ENCODE measurements at regions not wholly inside any gene's neighbourhood (a gene's known extent, or its start where the extent isn't known, plus 50 kb on each side); places are given as distances from the start of the nearest gene placed in this dataset.

DNA sequence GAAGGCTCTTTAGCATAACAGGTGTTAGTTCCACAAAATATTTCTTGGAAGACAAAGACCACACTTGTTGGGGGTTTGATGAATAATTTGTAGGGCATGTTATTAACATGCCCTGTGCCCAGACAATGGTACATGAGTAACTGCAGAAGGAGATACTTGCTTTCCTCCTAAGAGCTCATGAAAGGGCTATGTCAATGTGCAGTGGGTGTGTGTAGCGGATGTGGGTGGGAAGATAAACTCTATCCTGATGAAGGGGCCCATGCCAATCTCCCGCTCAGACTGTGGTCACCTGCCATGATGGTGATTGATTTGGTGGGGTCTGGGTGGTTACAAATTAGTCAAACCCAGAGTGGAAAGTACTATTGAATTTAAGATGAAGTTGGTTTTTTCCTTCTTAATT, 69.8 kb upstream of the DNAH14 start:
- no peak overlapping the region for H3K9ac ChIP-seq
- H3K4me3 ChIP-seq: no peak overlapping the region
- no peak overlapping the region for H3K4me2 ChIP-seq
- peaks cover 0 to 9% (median 2%) of the 10 kb centered on the region in 11 experiments; a peak in 6 of 22 replicates for H3K9me3 ChIP-seq (replicated peaks in 1 of 11)
- TF ChIP-seq Cebpa-rat (IDR thresholded peaks at IDR 0.05): no peak
- H3K36me3 ChIP-seq: no peaks in the 10 kb centered on the region
- H4K20me1 ChIP-seq: no peaks in the 10 kb centered on the region
- H3K27me3 ChIP-seq: no peaks in the 10 kb centered on the region
- H3K4me1 ChIP-seq: no peaks in the 10 kb centered on the region
- H3K27ac ChIP-seq: no peak overlapping the region

DNA sequence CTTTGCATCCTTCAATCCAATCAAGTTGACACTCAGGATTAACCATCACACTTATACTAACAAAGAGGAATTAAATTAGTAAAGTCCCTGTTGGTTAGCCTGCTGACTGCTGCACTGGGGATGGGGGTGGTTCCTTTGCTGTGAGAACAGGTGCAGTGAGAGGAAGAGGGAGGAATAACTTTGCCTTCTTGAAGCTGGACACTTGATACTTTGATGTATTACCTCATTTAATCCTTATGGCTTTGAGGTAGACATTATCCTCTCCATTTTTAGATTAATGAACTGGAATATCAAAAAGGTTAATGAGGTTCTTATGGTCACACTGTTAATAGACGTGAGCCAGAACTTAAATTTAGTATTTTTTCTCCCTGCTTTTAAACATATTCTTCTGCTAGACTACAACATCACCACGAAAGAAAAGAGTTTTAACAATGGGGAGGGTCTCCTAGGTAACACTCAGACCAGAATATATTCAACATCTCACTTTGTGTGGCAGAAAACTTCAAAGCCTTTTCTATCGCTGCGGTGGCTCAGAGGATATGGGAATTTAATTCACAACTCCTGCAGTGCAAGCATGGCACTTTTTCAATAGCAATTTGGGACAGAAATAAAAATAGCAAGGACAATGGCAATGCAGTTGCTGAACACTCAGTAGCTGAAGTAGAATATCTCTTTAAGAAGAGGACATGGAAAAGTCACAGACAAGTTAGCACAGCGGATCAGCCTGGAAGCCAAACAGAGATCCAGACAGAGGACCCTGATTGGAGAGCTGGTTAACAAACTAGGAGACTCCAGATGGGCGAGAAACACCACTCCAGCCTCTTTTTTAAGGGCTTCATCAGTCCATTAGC, 68.8 kb upstream of the DNAH14 start:
- H3K4me1 ChIP-seq: no peaks in the 10 kb centered on the region
- peaks cover 4 to 18% (median 9%) of the 10 kb centered on the region in 11 experiments; a peak in 21 of 22 replicates for H3K9me3 ChIP-seq (replicated peaks in 1 of 11)

GRCh38 chr1:224861339-224861716, 68.1 kb upstream of the DNAH14 start:
- Histone ChIP-seq H3K4me3 (no peak overlapping the region), H3K27ac (no peak overlapping the region), H3K9me3 (replicated peaks in 1 of 11) (peaks cover 11 to 24% (median 15%) of the 10 kb centered on the region in 11 experiments; a peak in 21 of 22 replicates), H3K9ac (no peak overlapping the region), H3K4me2 (no peak overlapping the region), H3K4me1 (no peaks in the 10 kb centered on the region), H4K20me1 (no peaks in the 10 kb centered on the region), H3K27me3 (no peaks in the 10 kb centered on the region), H3K36me3 (no peaks in the 10 kb centered on the region)
- no peak for TF ChIP-seq Cebpa-rat (IDR thresholded peaks at IDR 0.05)

More for the DNA sequence above, 68.8 kb upstream of the DNAH14 start:
- Histone ChIP-seq H3K36me3 (no peaks in the 10 kb centered on the region), H3K9ac (no peak overlapping the region), H3K27ac (no peak overlapping the region), H3K4me3 (no peak overlapping the region), H3K27me3 (no peaks in the 10 kb centered on the region), H3K4me2 (no peak overlapping the region), H4K20me1 (no peaks in the 10 kb centered on the region)
- no peak for TF ChIP-seq Cebpa-rat (IDR thresholded peaks at IDR 0.05)

DNA sequence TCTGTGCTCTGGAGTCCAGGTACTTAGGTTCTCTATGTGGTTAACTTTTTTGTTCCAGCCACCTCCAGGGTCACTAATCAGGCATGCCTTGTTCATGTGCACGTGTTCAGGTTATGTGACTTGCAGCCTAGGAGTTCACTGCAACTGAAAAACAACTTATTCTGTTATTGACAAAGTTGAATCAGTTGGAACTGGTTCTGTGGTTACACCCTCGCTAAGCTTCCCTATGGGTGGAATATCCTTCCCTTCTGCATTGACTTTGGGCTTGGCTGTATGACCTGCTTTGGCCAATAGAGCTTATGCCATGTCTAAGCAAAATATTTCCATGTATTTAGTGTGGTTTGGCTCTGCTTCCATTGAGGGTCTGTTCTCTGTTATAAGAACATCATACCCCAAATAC, 66.0 kb upstream of the DNAH14 start:
- no peak overlapping the region for H3K27ac ChIP-seq
- peaks cover 20 to 40% (median 28%) of the 10 kb centered on the region in 11 experiments for H3K9me3 ChIP-seq (replicated peaks in 1 of 11)
- no peak overlapping the region for H3K4me2 ChIP-seq
- H3K36me3 ChIP-seq: no peaks in the 10 kb centered on the region
- H4K20me1 ChIP-seq: no peaks in the 10 kb centered on the region
- H3K27me3 ChIP-seq: no peaks in the 10 kb centered on the region
- no peaks in the 10 kb centered on the region for H3K4me1 ChIP-seq
- no peak overlapping the region for H3K4me3 ChIP-seq
- no peak for TF ChIP-seq Cebpa-rat (IDR thresholded peaks at IDR 0.05)
- no peak overlapping the region for H3K9ac ChIP-seq

DNA sequence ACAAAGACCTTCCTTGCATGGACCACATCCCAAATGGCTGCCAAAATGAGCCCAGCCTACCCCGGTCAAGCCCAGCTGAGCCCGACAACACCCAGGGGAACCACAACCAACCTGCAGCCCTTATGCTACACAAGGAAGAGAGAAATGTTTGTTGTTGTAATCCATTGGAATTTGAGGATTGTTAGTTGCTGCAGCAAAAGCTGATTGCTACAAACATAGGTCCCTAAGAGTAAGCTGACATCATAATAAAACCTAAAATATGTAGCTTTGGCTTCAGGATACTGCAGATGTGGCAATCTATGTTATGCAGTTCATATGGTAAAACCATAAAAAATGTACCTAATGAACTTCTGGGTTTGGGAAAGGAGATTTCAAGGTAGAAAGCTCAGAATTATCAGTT, 65.5 kb upstream of the DNAH14 start:
- H3K27me3 ChIP-seq: no peaks in the 10 kb centered on the region
- H3K27ac ChIP-seq: no peak overlapping the region
- H3K4me3 ChIP-seq: no peak overlapping the region
- no peak for TF ChIP-seq Cebpa-rat (IDR thresholded peaks at IDR 0.05)
- H3K4me2 ChIP-seq: no peak overlapping the region
- H3K36me3 ChIP-seq: no peaks in the 10 kb centered on the region
- no peak overlapping the region for H3K9ac ChIP-seq
- H3K9me3 ChIP-seq (replicated peaks in 1 of 11): peaks cover 20 to 40% (median 28%) of the 10 kb centered on the region in 11 experiments
- no peaks in the 10 kb centered on the region for H4K20me1 ChIP-seq
- no peaks in the 10 kb centered on the region for H3K4me1 ChIP-seq

- H3K27me3 ChIP-seq: no peaks in the 10 kb centered on the region
These were observed 64.0 kb upstream of the DNAH14 start for GRCh38 chr1:224865510-224865909.

GRCh38 chr1:224866940-224867339, 62.5 kb upstream of the DNAH14 start:
- TF ChIP-seq Cebpa-rat (IDR thresholded peaks at IDR 0.05): no peak
- Histone ChIP-seq H3K9me3 (replicated peaks in 1 of 11) (peaks cover 20 to 40% (median 28%) of the 10 kb centered on the region in 11 experiments), H3K4me3 (no peak overlapping the region), H3K36me3 (no peaks in the 10 kb centered on the region), H3K27me3 (no peaks in the 10 kb centered on the region), H3K27ac (no peak overlapping the region), H4K20me1 (no peaks in the 10 kb centered on the region), H3K9ac (no peak overlapping the region), H3K4me2 (no peak overlapping the region), H3K4me1 (no peaks in the 10 kb centered on the region)

More at GRCh38 chr1:224865510-224865909, 64.0 kb upstream of the DNAH14 start:
- Histone ChIP-seq H3K9ac (no peak overlapping the region), H3K9me3 (replicated peaks in 1 of 11) (peaks cover 20 to 40% (median 28%) of the 10 kb centered on the region in 11 experiments), H3K27ac (no peak overlapping the region), H3K4me3 (no peak overlapping the region), H3K4me2 (no peak overlapping the region), H3K36me3 (no peaks in the 10 kb centered on the region), H3K4me1 (no peaks in the 10 kb centered on the region), H4K20me1 (no peaks in the 10 kb centered on the region)
- no peak for TF ChIP-seq Cebpa-rat (IDR thresholded peaks at IDR 0.05)

DNA sequence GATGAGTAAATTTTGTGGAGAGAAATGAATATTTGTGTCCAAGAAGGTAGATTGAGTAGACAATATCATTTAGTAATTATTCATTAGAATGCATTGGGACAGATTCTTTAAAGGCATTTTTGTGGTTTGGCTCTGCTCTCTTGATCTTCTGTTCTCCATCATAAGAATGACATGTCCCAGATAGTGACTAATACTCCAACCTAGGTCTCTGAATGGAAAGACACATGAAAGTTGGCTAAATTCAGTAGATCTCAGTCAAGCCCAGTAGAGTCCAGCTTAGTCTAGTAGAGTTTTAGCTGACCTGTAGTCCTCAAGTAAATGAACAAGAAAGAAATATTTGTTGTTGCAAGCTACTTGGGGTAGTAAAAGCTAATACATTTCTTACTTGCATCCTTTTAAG, 61.8 kb upstream of the DNAH14 start:
- H3K9me3 ChIP-seq (replicated peaks in 1 of 11): peaks cover 20 to 40% (median 28%) of the 10 kb centered on the region in 11 experiments
- no peak overlapping the region for H3K4me2 ChIP-seq
- H3K9ac ChIP-seq: no peak overlapping the region
- H3K4me3 ChIP-seq: no peak overlapping the region
- no peaks in the 10 kb centered on the region for H4K20me1 ChIP-seq
- TF ChIP-seq Cebpa-rat (IDR thresholded peaks at IDR 0.05): no peak
- H3K27ac ChIP-seq: no peak overlapping the region
- H3K27me3 ChIP-seq: no peaks in the 10 kb centered on the region
- no peaks in the 10 kb centered on the region for H3K36me3 ChIP-seq
- H3K4me1 ChIP-seq: no peaks in the 10 kb centered on the region

- Histone ChIP-seq H3K36me3 (no peaks in the 10 kb centered on the region), H3K4me3 (no peak overlapping the region), H3K4me2 (no peak overlapping the region), H3K4me1 (no peaks in the 10 kb centered on the region; a peak in 1 of 20 replicates), H3K9ac (no peak overlapping the region), H3K27me3 (peaks cover 0 to 5% (median 0%) of the 10 kb centered on the region in 11 experiments; a peak in 1 of 22 replicates), H3K27ac (no peak overlapping the region), H4K20me1 (no peaks in the 10 kb centered on the region), H3K9me3 (replicated peaks in 1 of 11) (peaks cover 0 to 6% (median 0%) of the 10 kb centered on the region in 11 experiments; a peak in 5 of 22 replicates)
- no peak for TF ChIP-seq Cebpa-rat (IDR thresholded peaks at IDR 0.05)
These were observed 56.5 kb upstream of the DNAH14 start for GRCh38 chr1:224872832-224873433.
